PC-9 (cell line): ENCODE measurements at regions not wholly inside any gene's neighbourhood (a gene's known extent, or its start where the extent isn't known, plus 50 kb on each side); places are given as distances from the start of the nearest gene placed in this dataset.

Experiments used
- EZH2 ChIP-seq: fragments of 200-600 bp; sonication (generic); IDR thresholded peaks from 2 replicates; pipeline ENCODE4 v1.8.0; 2017; ENCODE audit warnings: antibody characterized with exemption, low read depth
- TF ChIP-seq, protein P1 (sequence below): fragments of 200-600 bp; sonication (generic); conservative IDR thresholded peaks from 2 replicates; pipeline ENCODE4 v1.6.1; 2017; ENCODE audit warnings: mixed run types, antibody characterized with exemption, mild to moderate bottlenecking, moderate library complexity

DNA sequence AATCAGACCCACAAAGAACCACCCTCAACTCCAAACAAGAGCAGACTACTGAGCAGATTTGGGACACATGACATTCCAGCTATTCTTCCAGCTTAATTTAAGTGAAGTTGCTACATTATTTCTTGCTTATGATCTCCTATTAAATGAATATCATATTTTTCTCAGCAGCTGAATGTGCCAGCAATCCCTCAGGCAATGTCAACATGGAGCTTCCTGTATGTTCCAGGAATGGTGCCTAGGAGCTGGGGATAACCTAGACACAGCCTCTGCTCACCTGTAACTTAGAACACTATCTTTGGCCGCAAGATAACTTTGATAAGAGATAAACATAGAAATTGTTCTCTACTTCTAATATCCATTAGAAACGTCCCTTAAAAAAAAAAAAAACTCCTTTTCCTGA, 274.4 kb upstream of the RASGEF1B start:
- TF ChIP-seq, protein P1, sequence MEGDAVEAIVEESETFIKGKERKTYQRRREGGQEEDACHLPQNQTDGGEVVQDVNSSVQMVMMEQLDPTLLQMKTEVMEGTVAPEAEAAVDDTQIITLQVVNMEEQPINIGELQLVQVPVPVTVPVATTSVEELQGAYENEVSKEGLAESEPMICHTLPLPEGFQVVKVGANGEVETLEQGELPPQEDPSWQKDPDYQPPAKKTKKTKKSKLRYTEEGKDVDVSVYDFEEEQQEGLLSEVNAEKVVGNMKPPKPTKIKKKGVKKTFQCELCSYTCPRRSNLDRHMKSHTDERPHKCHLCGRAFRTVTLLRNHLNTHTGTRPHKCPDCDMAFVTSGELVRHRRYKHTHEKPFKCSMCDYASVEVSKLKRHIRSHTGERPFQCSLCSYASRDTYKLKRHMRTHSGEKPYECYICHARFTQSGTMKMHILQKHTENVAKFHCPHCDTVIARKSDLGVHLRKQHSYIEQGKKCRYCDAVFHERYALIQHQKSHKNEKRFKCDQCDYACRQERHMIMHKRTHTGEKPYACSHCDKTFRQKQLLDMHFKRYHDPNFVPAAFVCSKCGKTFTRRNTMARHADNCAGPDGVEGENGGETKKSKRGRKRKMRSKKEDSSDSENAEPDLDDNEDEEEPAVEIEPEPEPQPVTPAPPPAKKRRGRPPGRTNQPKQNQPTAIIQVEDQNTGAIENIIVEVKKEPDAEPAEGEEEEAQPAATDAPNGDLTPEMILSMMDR: no peak
- no peak for TF ChIP-seq EZH2
